Mammary epithelial cell (primary cell): ENCODE measurements at regions not wholly inside any gene's neighbourhood (a gene's known extent, or its start where the extent isn't known, plus 50 kb on each side); places are given as distances from the start of the nearest gene placed in this dataset.

Experiments used
- CTCF ChIP-seq, 2 donors: IDR thresholded peaks in 1 of 2; conservative IDR thresholded peaks in 1 of 2; 2 replicates each; pipeline ENCODE4 v1.5.1; 2011 to 2012; ENCODE audit warnings: inconsistent platforms in 2 of 2, low read length in 2 of 2, mild to moderate bottlenecking in 2 of 2, control low read depth in 1 of 2, low read depth in 1 of 2; ENCODE audit not compliant: insufficient read depth in 1 of 2; ENCODE audit errors: extremely low read depth in 1 of 2
- EZH2 ChIP-seq: IDR thresholded peaks from 2 replicates; pipeline ENCODE4 v1.6.1; 2012; ENCODE audit warnings: low read length, inconsistent platforms, borderline replicate concordance

- no peak for TF ChIP-seq EZH2
- TF ChIP-seq CTCF (conservative IDR thresholded peaks at IDR 0.05 in 1 of 2, IDR thresholded peaks at IDR 0.05 in 1 of 2; ENCODE audit: extremely low read depth in 1 of 2, insufficient read depth in 1 of 2, low read depth in 1 of 2, low read length in 2 of 2), result no peak
Measured at GRCh38 chr1:193472430-193472829, 286.0 kb upstream of the B3GALT2 start.
